Putamen (tissue), 1 donor: ENCODE measurements at regions not wholly inside any gene's neighbourhood (a gene's known extent, or its start where the extent isn't known, plus 50 kb on each side); places are given as distances from the start of the nearest gene placed in this dataset.

ENCODE experiments used
- DNase-seq: peaks from one replicate; pipeline ENCODE4 v3.0.0-alpha.2; 2016; ENCODE audit warnings: low spot score

- no peak for DNase-seq
These were observed 191.7 kb upstream of the RNF32 start for GRCh38 chr7:156448918-156449317.

GRCh38 chr7:156446990-156447389 lies 193.6 kb upstream of the RNF32 start:
- DNase-seq: no peak

- no peak for DNase-seq
These were observed 194.4 kb upstream of the RNF32 start for GRCh38 chr7:156445997-156446761.

- no peak for DNase-seq
These were observed 198.1 kb upstream of the RNF32 start for GRCh38 chr7:156442516-156442915.

GRCh38 chr7:156440456-156440855 lies 200.1 kb upstream of the RNF32 start:
- no peak for DNase-seq

- no peak for DNase-seq
These were observed 202.6 kb upstream of the RNF32 start for GRCh38 chr7:156438011-156438410.

- DNase-seq: no peak
These were observed 203.5 kb upstream of the RNF32 start for GRCh38 chr7:156437021-156437614.

- no peak for DNase-seq
These were observed 204.9 kb upstream of the RNF32 start for GRCh38 chr7:156435486-156436231.

GRCh38 chr7:156434706-156435105 lies 205.9 kb upstream of the RNF32 start:
- no peak for DNase-seq

- no peak for DNase-seq
These were observed 208.6 kb upstream of the RNF32 start for GRCh38 chr7:156432018-156432417.

- no peak for DNase-seq
These were observed 210.5 kb upstream of the RNF32 start for GRCh38 chr7:156430109-156430508.

GRCh38 chr7:156429514-156429913 lies 211.1 kb upstream of the RNF32 start:
- no peak for DNase-seq

GRCh38 chr7:156423876-156424275 lies 216.7 kb upstream of the RNF32 start:
- DNase-seq: no peak

GRCh38 chr7:156420496-156420895 lies 220.1 kb upstream of the RNF32 start:
- DNase-seq: no peak

GRCh38 chr7:156419782-156420181 lies 220.8 kb upstream of the RNF32 start:
- no peak for DNase-seq

- DNase-seq: no peak
These were observed 238.3 kb upstream of the RNF32 start for GRCh38 chr7:156402255-156402654.

- no peak for DNase-seq
These were observed 239.0 kb upstream of the RNF32 start for GRCh38 chr7:156401617-156402016.

- DNase-seq: no peak
These were observed 240.5 kb upstream of the RNF32 start for GRCh38 chr7:156400046-156400445.

GRCh38 chr7:156397249-156397648 lies 243.3 kb upstream of the RNF32 start:
- DNase-seq: no peak

GRCh38 chr7:156389116-156389692 lies 251.4 kb upstream of the RNF32 start:
- DNase-seq: no peak

- no peak for DNase-seq
These were observed 254.5 kb upstream of the RNF32 start for GRCh38 chr7:156386097-156386496.

- DNase-seq: no peak
These were observed 255.9 kb upstream of the RNF32 start for GRCh38 chr7:156384706-156385105.

- no peak for DNase-seq
These were observed 257.0 kb upstream of the RNF32 start for GRCh38 chr7:156383526-156383925.
